ENCODE measurements at regions not wholly inside any gene's neighbourhood (a gene's known extent, or its start where the extent isn't known, plus 50 kb on each side); places are given as distances from the start of the nearest gene placed in this dataset.
"Not testable (repeated sequence)": the region's sequence is repeated elsewhere in the genome, so short reads cannot be mapped to it uniquely, and the experiment has no call there.

GRCh38 chr7:114295522-114295921 is 119.1 kb upstream of the FOXP2 start:
- in situ Hi-C loops (cut with HindIII; ENCODE audit: low sequenced_read_pairs) = no loop called here
- DNase-seq (ENCODE audit: low read depth, low spot score) = no peak
- no peak overlapping the region for H3K4me3 ChIP-seq (ENCODE audit: low read depth, low read length)
- TF ChIP-seq CTCF (IDR thresholded peaks at IDR 0.05; ENCODE audit: low read depth, low read length) = no peak

GRCh38 chr7:114294036-114294435 is 120.6 kb upstream of the FOXP2 start:
- H3K4me3 ChIP-seq (ENCODE audit: low read depth, low read length) = no peak overlapping the region
- TF ChIP-seq CTCF (IDR thresholded peaks at IDR 0.05; ENCODE audit: low read depth, low read length) = no peak
- in situ Hi-C loops (cut with HindIII; ENCODE audit: low sequenced_read_pairs) = no loop called here
- DNase-seq (ENCODE audit: low read depth, low spot score) = no peak

- H3K4me3 ChIP-seq (ENCODE audit: low read depth, low read length) = no peak overlapping the region
- in situ Hi-C loops (cut with HindIII; ENCODE audit: low sequenced_read_pairs) = no loop called here
- TF ChIP-seq CTCF (IDR thresholded peaks at IDR 0.05; ENCODE audit: low read depth, low read length) = no peak
- no peak for DNase-seq (ENCODE audit: low read depth, low spot score)
Measured at GRCh38 chr7:114293289-114294012, 121.2 kb upstream of the FOXP2 start.

- DNase-seq (ENCODE audit: low read depth, low spot score) = no peak
- no peak for TF ChIP-seq CTCF (IDR thresholded peaks at IDR 0.05; ENCODE audit: low read depth, low read length)
- in situ Hi-C loops (cut with HindIII; ENCODE audit: low sequenced_read_pairs) = no loop called here
- H3K4me3 ChIP-seq (ENCODE audit: low read depth, low read length) = no peak overlapping the region
Measured at GRCh38 chr7:114279901-114280300, 134.7 kb upstream of the FOXP2 start.

GRCh38 chr7:114273218-114273617 is 141.4 kb upstream of the FOXP2 start:
- no peak for DNase-seq (ENCODE audit: low read depth, low spot score)
- in situ Hi-C loops (cut with HindIII; ENCODE audit: low sequenced_read_pairs) = no loop called here
- H3K4me3 ChIP-seq (ENCODE audit: low read depth, low read length) = no peak overlapping the region
- no peak for TF ChIP-seq CTCF (IDR thresholded peaks at IDR 0.05; ENCODE audit: low read depth, low read length)

- TF ChIP-seq CTCF (IDR thresholded peaks at IDR 0.05; ENCODE audit: low read depth, low read length) = no peak
- in situ Hi-C loops (cut with HindIII; ENCODE audit: low sequenced_read_pairs) = no loop called here
Measured at GRCh38 chr7:114269714-114270113, 144.9 kb upstream of the FOXP2 start.

GRCh38 chr7:114267550-114267949 is 147.1 kb upstream of the FOXP2 start:
- H3K4me3 ChIP-seq (ENCODE audit: low read depth, low read length); in situ Hi-C loops (cut with HindIII; ENCODE audit: low sequenced_read_pairs); DNase-seq (ENCODE audit: low read depth, low spot score): not testable (repeated sequence)

More at GRCh38 chr7:114269714-114270113, 144.9 kb upstream of the FOXP2 start:
- H3K4me3 ChIP-seq (ENCODE audit: low read depth, low read length) = no peak overlapping the region
- DNase-seq (ENCODE audit: low read depth, low spot score) = no peak
